AG09319 (cell line): ENCODE measurements at regions not wholly inside any gene's neighbourhood (a gene's known extent, or its start where the extent isn't known, plus 50 kb on each side); places are given as distances from the start of the nearest gene placed in this dataset.

Experiments
- DNase-seq: peaks from one replicate; pipeline ENCODE4 v3.0.0-alpha.2; 2010; ENCODE audit warnings: low read depth; ENCODE audit errors: extremely low read depth
- CTCF ChIP-seq: IDR thresholded peaks from 2 replicates; pipeline ENCODE4 v1.5.1; 2011; ENCODE audit warnings: low read depth, mild to moderate bottlenecking, inconsistent platforms, low read length, moderate library complexity

DNA sequence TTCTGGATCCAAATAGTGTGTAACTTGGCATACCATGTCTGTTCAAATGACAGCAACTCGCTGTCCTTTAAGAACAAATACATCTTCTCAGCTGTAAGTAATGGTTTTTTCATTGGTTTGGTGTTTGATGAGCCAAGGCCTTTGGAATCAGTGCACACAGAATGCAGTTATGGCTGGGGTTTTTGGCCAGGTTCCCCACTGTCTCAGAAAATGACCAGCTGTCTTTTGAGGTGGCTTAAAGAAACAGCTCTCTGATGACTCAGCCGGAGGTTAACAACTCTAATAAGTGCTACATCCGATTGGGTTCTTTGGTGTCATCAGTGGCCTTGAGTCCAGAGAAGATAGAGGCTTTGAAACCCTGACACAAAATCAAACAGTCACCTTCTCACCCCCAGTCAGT, 688.4 kb downstream of the REEP3 start:
- no peak for TF ChIP-seq CTCF
- DNase-seq: no peak

GRCh38 chr10:64210211-64210610, 689.0 kb downstream of the REEP3 start:
- TF ChIP-seq CTCF: no peak

GRCh38 chr10:64211466-64211865, 690.3 kb downstream of the REEP3 start:
- DNase-seq: no peak
- no peak for TF ChIP-seq CTCF

More at GRCh38 chr10:64210211-64210610, 689.0 kb downstream of the REEP3 start:
- no peak for DNase-seq

GRCh38 chr10:64215088-64215487, 693.9 kb downstream of the REEP3 start:
- no peak for DNase-seq
- no peak for TF ChIP-seq CTCF

- no peak for TF ChIP-seq CTCF
- no peak for DNase-seq
Observed at GRCh38 chr10:64219271-64220025, 698.2 kb downstream of the REEP3 start.

DNA sequence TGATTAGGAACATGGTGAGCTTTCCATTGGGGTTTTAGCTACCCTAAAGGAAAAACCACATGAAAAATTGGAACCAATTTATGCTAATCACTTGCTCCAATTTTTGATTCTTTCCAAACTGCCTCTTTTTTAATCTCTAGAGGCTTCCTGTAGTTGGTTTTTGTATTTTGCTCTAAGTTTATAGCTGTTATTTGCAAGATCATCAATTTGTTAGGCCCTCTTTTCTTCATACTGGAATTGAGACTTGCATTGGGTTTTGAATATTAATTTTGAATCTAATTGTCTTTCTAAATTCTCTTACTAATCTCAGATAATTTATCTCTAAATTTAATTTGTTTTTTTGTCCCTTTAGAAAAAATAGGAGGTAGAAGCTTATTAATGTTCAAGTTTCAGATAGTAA, 713.3 kb downstream of the REEP3 start:
- no peak for TF ChIP-seq CTCF
- no peak for DNase-seq

DNA sequence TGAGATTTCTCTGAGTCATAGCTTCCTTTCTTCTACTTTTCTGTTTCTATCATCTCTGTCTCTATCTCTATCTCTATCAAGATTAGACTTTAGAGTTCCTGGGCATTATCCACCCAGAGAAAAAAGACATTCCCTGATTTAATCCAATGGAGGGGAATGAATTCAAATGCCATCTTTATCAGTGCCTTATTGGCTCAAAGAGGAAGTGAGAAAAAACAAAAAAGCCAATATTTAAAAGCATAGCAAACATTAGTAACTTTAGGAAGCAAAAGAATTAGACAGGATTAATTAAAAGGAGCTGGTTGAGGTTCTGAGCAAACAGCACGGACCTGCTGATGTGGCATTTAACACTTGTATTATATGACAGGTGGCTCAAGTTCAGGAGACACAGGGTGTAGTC, 736.5 kb downstream of the REEP3 start:
- DNase-seq: no peak
- no peak for TF ChIP-seq CTCF
